GM21381 (cell line): ENCODE measurements at regions not wholly inside any gene's neighbourhood (a gene's known extent, or its start where the extent isn't known, plus 50 kb on each side); places are given as distances from the start of the nearest gene placed in this dataset.
"Not testable (repeated sequence)": the region's sequence is repeated elsewhere in the genome, so short reads cannot be mapped to it uniquely, and the experiment has no call there.

Experiments
- ATAC-seq: cut with Tn5 transposase; IDR thresholded peaks from one replicate; pipeline ENCODE4 v1.9.1; 2021; ENCODE audit warnings: mild to moderate bottlenecking, moderate library complexity; ENCODE audit not compliant: unreplicated experiment

DNA sequence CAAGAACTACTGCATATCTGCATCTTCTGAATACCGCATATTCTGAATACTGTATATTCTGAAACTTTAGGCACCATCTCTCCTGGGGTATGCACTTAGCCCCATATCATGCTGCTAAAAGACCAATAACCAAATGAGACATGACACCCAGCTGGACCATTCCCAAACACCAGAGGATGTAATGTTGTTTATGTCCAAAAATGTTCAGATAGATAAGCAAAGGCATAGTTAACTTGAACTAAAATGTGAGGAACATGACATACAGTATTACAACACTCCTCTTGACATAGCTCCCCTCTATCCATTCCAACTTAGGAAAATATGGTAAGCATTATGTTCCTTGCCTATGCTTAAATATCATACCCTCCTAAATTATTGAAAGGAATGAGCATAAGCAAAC is 127.3 kb downstream of the TENT5A start:
- no peak for ATAC-seq

DNA sequence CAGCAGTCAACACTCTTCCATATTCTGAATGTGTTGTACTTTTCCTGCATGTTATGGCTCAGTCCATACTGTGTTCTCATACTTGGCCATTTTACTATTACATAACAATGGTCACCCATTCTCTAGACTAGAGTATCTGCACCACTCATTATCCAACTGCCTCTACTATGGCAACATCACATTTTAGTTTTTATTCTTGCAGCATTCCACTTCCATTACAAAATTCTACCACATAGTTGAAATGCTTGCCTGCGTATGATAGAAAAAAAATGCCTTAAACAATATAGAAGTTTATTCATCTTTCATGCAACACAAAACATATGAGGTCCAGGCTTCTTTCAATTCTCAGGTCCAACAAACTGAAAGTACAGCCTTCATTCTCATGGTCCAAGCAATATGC is 128.0 kb downstream of the TENT5A start:
- ATAC-seq = no peak

DNA sequence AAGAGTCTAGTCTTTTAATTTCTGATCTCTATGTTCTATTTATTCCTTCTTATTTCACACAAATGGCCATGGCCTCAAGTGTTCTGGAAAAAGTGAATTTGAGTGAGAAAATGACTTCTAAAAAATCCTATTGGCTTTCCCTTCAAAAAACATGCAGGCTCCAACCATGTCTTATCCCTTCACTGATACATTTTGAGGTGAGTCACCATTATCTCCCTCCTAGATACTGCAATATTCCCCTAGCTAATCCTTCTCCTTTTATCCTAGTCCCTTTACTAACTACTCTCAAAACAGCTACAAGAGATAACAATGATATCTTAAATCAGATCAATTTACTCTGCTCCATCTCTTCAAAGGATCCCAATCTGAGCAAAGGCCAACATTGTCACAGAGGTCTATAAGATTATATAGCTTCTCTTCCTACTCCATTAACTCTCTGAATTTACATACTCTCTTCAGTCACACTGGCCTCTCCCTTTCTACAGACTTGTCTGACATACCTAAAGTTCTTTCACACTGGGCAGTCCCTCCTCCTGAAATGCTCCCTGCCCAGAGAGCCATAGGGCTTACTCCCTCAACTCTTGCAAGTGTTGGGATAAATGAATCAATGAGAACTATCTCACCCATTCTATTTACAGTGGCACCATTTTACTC is 129.2 kb downstream of the TENT5A start:
- no peak for ATAC-seq

- no peak for ATAC-seq
Measured at GRCh38 chr6:81621816-81622395, 130.6 kb downstream of the TENT5A start.

DNA sequence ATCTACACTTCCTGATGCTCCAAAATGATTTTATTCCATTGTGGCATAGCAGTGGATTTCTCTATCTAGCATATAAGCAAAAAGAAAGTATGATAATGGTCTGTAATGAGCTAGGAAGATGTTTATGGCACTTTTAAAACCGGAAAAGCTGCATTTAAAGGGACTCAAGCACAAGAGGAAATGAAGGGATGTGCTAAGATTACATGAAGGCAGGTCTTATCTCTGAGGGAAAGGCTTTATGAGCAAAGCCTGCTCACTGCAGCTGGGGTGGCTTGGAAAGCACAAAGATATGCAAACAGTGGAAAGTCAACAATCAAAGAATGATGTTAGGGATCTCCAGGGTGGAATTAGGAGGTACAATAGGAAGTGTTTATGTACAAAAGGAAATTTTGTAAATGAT is 138.2 kb downstream of the TENT5A start:
- no peak for ATAC-seq

DNA sequence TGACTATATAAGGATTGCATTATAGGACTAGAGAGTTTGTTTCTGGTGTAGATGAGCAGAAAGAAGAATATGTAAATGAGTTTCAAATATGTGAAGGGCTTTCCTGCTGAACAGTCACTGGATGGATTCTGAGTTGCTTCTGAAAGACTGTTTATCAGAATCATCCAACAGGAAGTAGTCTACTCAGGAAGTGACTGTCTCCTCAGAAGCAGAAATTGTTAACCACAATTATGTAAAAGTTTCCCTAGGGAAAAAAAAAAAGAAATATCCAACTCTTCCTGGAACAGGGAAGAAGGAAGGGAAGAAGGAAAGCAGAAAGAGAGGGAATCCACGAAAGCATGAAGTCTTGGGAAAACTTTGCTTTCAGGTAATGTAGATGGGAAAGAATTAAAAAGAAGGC is 138.9 kb downstream of the TENT5A start:
- ATAC-seq = no peak

DNA sequence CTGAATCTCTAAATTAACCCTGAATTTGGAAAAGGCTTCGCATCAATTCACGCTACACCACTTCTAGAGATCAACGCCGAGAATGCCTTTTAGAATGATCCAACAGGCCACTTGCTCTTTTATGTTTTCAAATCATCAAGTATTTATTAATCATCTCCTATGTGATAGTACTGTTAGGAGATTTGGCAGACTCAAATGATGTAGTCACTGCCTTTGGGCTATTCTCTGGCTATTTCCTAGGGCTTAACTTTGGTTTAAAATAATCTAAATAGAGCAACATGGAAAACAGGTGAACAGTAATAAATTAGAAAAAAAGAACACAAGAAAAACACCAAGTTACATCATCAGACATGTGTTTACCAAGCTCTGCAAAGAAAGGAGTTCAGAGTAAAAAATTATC is 140.3 kb downstream of the TENT5A start:
- ATAC-seq = no peak

DNA sequence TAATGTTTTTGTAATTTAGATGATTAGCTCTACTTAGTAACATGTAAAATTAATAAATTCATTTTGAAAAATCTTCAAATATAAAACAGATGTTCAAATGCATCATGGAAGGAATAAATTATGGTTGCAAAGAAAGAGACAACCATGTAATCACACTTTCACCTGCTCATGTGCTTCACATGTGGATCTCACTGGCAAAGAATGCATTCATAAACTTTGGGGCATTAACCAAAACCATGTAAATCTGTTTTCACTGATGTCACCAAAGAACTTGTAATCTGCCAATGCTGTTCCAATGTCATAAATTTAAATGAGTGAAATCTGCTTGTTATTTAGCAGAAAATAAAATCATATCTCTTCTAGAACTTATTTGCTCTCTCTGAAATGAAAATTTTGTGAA is 142.7 kb downstream of the TENT5A start:
- no peak for ATAC-seq

GRCh38 chr6:81608776-81609175 is 143.7 kb downstream of the TENT5A start:
- ATAC-seq = no peak

- no peak for ATAC-seq
Measured at GRCh38 chr6:81606965-81607381, 145.5 kb downstream of the TENT5A start.

- ATAC-seq = no peak
Measured at GRCh38 chr6:81605526-81605925, 147.0 kb downstream of the TENT5A start.

DNA sequence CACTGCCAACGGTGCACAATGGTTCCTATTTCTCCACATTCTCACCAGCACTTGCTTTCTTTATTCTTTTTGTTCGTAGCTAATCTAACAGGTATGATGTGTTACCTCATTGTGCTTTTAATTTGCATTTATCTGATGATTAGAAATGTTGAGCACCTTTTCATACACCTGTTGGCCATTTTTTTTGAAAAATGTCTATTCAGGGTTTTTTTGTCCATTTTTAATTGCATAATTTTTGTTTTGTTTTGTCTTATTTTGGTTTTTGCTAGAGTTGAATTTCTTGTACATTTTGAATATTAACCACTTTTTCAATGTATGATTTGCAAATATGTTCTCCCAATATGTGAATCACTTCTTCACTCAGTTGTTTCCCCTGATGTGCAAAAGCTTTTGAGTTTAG is 150.6 kb downstream of the TENT5A start:
- no peak for ATAC-seq

DNA sequence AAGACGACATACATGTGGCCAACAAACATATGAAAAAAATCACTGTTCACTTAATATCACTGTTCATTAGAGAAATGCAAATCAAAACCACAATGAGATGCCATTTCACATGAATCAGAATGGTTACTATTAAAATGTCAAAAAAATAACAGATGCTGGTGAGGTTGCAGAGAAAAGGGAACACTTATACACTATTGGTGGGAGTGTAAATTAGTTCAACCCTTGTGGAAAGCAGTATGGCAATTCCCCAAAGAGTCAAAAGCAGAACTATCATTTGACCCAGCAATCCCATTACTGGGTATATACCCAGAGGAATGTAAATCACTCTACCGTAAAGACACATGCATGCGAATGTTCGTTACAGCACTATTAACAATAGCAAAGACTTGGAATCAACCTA is 152.0 kb downstream of the TENT5A start:
- not testable (repeated sequence) for ATAC-seq

DNA sequence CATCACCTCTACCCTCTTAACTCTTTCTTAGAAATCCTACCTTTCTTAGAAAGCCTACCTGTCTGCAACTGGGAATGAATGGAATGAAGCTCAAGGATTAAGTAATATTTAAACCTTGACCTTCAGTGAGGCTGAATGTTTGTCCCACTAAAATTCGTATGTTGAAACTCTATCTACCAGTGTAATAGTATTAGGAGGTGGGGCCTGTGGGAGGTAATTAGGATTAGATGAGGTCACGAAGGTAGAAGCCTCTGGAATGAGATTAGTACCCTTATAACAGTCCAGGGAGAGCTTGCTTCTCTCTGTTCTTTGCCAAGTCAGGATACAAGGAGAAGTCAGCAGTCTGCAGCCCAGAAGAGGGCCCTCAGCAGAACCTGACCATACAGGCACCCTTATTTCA is 158.0 kb downstream of the TENT5A start:
- ATAC-seq = no peak

GRCh38 chr6:81590314-81590691 is 162.2 kb downstream of the TENT5A start:
- no peak for ATAC-seq

DNA sequence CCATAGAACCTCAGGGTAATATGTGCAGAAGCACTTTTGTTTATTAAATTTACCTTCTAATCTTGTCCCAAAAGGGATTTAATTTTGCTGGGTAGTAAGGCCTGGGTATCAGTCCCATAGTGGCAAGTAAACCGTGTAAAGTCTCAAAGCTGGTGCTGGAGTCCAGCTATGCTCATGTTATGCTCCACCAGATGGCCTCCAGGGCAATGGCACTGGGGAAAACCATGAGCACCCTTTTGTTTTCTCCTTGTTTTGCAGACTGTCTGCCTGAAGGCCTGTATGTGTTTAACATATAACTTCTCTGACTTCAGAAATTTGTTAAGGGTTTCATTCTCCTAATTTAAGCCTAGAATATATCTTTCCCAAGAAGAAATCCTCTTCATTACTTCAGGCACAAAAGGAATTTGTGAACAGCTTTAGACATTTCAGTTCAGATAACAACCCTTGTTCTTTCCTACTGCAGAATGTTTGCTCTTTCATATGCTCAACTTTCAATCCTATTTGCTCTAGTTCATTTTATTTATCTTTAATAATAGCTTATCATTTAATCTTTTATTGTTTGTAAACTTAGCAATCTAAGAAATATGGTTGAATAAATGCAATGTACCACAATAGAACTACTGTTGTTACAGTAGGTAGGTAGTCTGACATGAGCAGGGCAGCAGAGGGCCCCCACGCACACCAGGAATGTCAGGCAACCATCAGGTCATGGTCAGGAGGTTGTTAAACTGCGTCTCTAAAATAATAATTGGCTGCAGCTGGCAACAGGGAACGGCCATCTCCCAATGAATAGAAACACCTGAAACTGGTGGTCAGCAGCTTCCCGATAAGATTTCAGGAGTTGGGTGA is 162.8 kb downstream of the TENT5A start:
- no peak for ATAC-seq

DNA sequence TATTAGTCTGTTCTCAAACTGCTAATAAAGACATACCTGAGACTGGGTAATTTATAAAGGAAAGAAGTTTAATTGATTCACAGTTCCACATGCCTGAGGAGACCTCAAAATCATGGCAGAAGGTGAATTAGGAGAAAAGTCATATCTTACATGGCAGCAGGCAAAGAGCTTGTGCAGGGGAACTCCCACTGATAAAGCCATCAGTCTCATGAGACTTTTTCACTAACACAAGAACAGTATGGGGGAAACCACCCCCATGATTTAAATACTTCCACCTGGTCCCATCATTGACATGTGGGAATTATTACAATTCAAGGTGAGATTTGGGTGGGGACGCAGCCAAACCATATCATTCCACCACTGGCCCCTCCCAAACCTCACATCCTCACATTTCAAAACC is 166.8 kb downstream of the TENT5A start:
- ATAC-seq = not testable (repeated sequence)

- ATAC-seq = not testable (repeated sequence)
Measured at GRCh38 chr6:81584156-81584555, 168.3 kb downstream of the TENT5A start.

- ATAC-seq = no peak
Measured at GRCh38 chr6:81575442-81575841, 177.0 kb downstream of the TENT5A start.

GRCh38 chr6:81572020-81572419 is 180.5 kb downstream of the TENT5A start:
- ATAC-seq = no peak

GRCh38 chr6:81570681-81571080 is 181.8 kb downstream of the TENT5A start:
- no peak for ATAC-seq

GRCh38 chr6:81568973-81569372 is 183.5 kb downstream of the TENT5A start:
- no peak for ATAC-seq
